ENCODE measurements at regions not wholly inside any gene's neighbourhood (a gene's known extent, or its start where the extent isn't known, plus 50 kb on each side); places are given as distances from the start of the nearest gene placed in this dataset.

DNA sequence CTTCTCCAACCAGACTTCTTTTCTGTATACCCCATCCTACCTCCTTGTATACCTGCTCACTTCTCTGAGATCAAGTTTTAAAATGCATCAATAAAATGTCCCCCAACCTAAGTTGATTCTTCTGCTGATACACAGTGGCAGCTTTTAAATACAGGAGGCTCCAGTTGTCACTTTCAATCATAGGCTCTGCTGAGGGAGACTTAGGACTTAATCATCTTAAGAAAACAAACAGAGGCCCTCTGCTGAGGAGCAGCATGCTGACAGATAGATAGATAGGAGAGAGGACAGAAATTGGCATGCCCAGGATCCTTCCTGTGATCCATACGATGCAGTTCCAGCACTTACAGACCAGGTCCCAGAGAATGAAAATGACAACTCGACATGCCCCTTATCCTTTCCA, 311.0 kb upstream of the PROX1 start:
- Histone ChIP-seq H3K27ac (ENCODE audit: control insufficient read depth, insufficient read depth, low read length) (no peak overlapping the region), H3K79me2 (ENCODE audit: control insufficient read depth, insufficient read depth, low read length) (no peaks in the 10 kb centered on the region), H2AFZ (ENCODE audit: control insufficient read depth, low read length) (no peak overlapping the region), H3K9ac (ENCODE audit: control insufficient read depth, extremely low read depth, insufficient read depth, low read length) (no peak overlapping the region), H3K4me1 (ENCODE audit: control insufficient read depth, extremely low read depth, insufficient read depth, low read length) (no peaks in the 10 kb centered on the region), H3K36me3 (ENCODE audit: control insufficient read depth in 2 of 2, extremely low read depth in 1 of 2, insufficient read depth in 2 of 2, low read length in 2 of 2) (no peaks in the 10 kb centered on the region), H3K9me1 (ENCODE audit: control insufficient read depth, extremely low read depth, insufficient read depth, low read length) (no peaks in the 10 kb centered on the region), H3K4me3 (ENCODE audit: control insufficient read depth in 2 of 3, extremely low read depth in 1 of 3, insufficient read depth in 2 of 3, low read depth in 1 of 3, low read length in 3 of 3) (no peak overlapping the region), H3K4me2 (ENCODE audit: control insufficient read depth, extremely low read depth, insufficient read depth, low read depth, low read length) (no peak overlapping the region), H4K20me1 (ENCODE audit: control insufficient read depth, extremely low read depth, insufficient read depth, low read length) (no peaks in the 10 kb centered on the region), H3K27me3 (ENCODE audit: control insufficient read depth, extremely low read depth, insufficient read depth, low read length) (no peaks in the 10 kb centered on the region), H3K9me3 (ENCODE audit: control insufficient read depth, low read depth, low read length) (no peaks in the 10 kb centered on the region)
- no peak for FAIRE-seq
- dilution Hi-C loops (cut with MboI; ENCODE audit: extremely low pct_ligation_motif_present, low sequenced_read_pairs): no loop called here
- DNase-seq (ENCODE audit: low read depth, low spot score): no peak
- TF ChIP-seq, protein P1, sequence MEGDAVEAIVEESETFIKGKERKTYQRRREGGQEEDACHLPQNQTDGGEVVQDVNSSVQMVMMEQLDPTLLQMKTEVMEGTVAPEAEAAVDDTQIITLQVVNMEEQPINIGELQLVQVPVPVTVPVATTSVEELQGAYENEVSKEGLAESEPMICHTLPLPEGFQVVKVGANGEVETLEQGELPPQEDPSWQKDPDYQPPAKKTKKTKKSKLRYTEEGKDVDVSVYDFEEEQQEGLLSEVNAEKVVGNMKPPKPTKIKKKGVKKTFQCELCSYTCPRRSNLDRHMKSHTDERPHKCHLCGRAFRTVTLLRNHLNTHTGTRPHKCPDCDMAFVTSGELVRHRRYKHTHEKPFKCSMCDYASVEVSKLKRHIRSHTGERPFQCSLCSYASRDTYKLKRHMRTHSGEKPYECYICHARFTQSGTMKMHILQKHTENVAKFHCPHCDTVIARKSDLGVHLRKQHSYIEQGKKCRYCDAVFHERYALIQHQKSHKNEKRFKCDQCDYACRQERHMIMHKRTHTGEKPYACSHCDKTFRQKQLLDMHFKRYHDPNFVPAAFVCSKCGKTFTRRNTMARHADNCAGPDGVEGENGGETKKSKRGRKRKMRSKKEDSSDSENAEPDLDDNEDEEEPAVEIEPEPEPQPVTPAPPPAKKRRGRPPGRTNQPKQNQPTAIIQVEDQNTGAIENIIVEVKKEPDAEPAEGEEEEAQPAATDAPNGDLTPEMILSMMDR (optimal IDR thresholded peaks at IDR 0.05 in 1 of 3, IDR thresholded peaks at IDR 0.05 in 1 of 3, conservative IDR thresholded peaks at IDR 0.05 in 1 of 3; ENCODE audit: extremely low read depth in 1 of 3, insufficient read depth in 2 of 3, low read length in 3 of 3): no peak
- TF ChIP-seq EZH2 (IDR thresholded peaks at IDR 0.05; ENCODE audit: low read length): no peak

DNA sequence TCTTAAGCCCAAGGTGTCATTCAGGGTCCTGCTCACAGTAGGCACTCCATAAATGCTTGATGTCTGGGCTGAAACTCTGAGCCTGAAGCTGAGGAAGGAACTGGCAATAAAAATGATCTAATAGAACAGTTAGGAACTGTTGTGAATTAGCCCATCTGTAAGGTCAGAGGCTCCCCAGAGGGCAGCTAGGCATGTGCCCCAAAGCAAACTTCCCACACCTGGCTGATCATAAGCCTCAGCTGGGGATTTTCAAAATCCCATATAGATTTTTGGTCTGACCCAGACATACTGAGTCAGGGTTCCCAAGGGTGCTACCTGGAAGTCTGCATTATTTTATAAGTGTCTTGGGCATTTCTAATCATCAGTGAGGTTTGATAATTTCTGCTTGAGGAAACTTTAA, 309.4 kb upstream of the PROX1 start:
- Histone ChIP-seq H3K36me3 (ENCODE audit: control insufficient read depth in 2 of 2, extremely low read depth in 1 of 2, insufficient read depth in 2 of 2, low read length in 2 of 2) (no peaks in the 10 kb centered on the region), H3K9ac (ENCODE audit: control insufficient read depth, extremely low read depth, insufficient read depth, low read length) (no peak overlapping the region), H3K9me3 (ENCODE audit: control insufficient read depth, low read depth, low read length) (no peaks in the 10 kb centered on the region), H4K20me1 (ENCODE audit: control insufficient read depth, extremely low read depth, insufficient read depth, low read length) (no peaks in the 10 kb centered on the region), H3K79me2 (ENCODE audit: control insufficient read depth, insufficient read depth, low read length) (no peaks in the 10 kb centered on the region), H3K4me1 (ENCODE audit: control insufficient read depth, extremely low read depth, insufficient read depth, low read length) (no peaks in the 10 kb centered on the region), H3K4me2 (ENCODE audit: control insufficient read depth, extremely low read depth, insufficient read depth, low read depth, low read length) (no peak overlapping the region), H3K27ac (ENCODE audit: control insufficient read depth, insufficient read depth, low read length) (no peak overlapping the region), H3K27me3 (ENCODE audit: control insufficient read depth, extremely low read depth, insufficient read depth, low read length) (no peaks in the 10 kb centered on the region), H3K4me3 (ENCODE audit: control insufficient read depth in 2 of 3, extremely low read depth in 1 of 3, insufficient read depth in 2 of 3, low read depth in 1 of 3, low read length in 3 of 3) (no peak overlapping the region), H2AFZ (ENCODE audit: control insufficient read depth, low read length) (no peak overlapping the region), H3K9me1 (ENCODE audit: control insufficient read depth, extremely low read depth, insufficient read depth, low read length) (no peaks in the 10 kb centered on the region)
- no peak for DNase-seq (ENCODE audit: low read depth, low spot score)
- dilution Hi-C loops (cut with MboI; ENCODE audit: extremely low pct_ligation_motif_present, low sequenced_read_pairs): no loop called here
- FAIRE-seq: no peak
- TF ChIP-seq EZH2 (IDR thresholded peaks at IDR 0.05; ENCODE audit: low read length): no peak

DNA sequence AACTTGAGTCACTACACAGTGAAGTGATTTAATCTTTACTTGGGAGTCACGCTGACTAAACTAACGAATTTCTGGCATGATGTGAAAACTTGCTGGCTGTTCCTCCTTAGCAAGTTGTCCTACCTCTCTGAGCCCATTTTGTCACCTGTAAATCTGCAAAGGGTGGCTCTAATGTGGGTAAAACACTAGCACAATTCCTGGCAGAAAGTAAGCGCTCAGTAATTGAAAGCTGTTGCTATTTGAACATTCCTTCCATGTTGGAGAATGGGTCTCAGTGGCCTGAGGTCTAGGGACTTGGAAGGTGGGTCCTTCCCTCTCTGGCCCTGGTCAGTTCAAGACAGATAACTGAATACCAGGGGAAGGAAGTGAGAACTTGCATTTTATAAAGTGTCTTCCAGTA, 309.0 kb upstream of the PROX1 start:
- no peaks in the 10 kb centered on the region for H3K27me3 ChIP-seq (ENCODE audit: control insufficient read depth, extremely low read depth, insufficient read depth, low read length)
- no peak overlapping the region for H3K4me2 ChIP-seq (ENCODE audit: control insufficient read depth, extremely low read depth, insufficient read depth, low read depth, low read length)
- no peak overlapping the region for H3K27ac ChIP-seq (ENCODE audit: control insufficient read depth, insufficient read depth, low read length)
- dilution Hi-C loops (cut with MboI; ENCODE audit: extremely low pct_ligation_motif_present, low sequenced_read_pairs): no loop called here
- no peak for TF ChIP-seq EZH2 (IDR thresholded peaks at IDR 0.05; ENCODE audit: low read length)
- H3K9me3 ChIP-seq (ENCODE audit: control insufficient read depth, low read depth, low read length): no peaks in the 10 kb centered on the region
- no peaks in the 10 kb centered on the region for H4K20me1 ChIP-seq (ENCODE audit: control insufficient read depth, extremely low read depth, insufficient read depth, low read length)
- FAIRE-seq (no peak), DNase-seq (ENCODE audit: low read depth, low spot score) (no peak)
- H3K9me1 ChIP-seq (ENCODE audit: control insufficient read depth, extremely low read depth, insufficient read depth, low read length): no peaks in the 10 kb centered on the region
- no peaks in the 10 kb centered on the region for H3K4me1 ChIP-seq (ENCODE audit: control insufficient read depth, extremely low read depth, insufficient read depth, low read length)
- no peak overlapping the region for H2AFZ ChIP-seq (ENCODE audit: control insufficient read depth, low read length)
- H3K9ac ChIP-seq (ENCODE audit: control insufficient read depth, extremely low read depth, insufficient read depth, low read length): no peak overlapping the region
- no peaks in the 10 kb centered on the region for H3K36me3 ChIP-seq (ENCODE audit: control insufficient read depth in 2 of 2, extremely low read depth in 1 of 2, insufficient read depth in 2 of 2, low read length in 2 of 2)
- H3K79me2 ChIP-seq (ENCODE audit: control insufficient read depth, insufficient read depth, low read length): no peaks in the 10 kb centered on the region
- H3K4me3 ChIP-seq (ENCODE audit: control insufficient read depth in 2 of 3, extremely low read depth in 1 of 3, insufficient read depth in 2 of 3, low read depth in 1 of 3, low read length in 3 of 3): no peak overlapping the region
